Testis (tissue), 2 donors: ENCODE measurements at regions not wholly inside any gene's neighbourhood (a gene's known extent, or its start where the extent isn't known, plus 50 kb on each side); places are given as distances from the start of the nearest gene placed in this dataset.
A peak's percentile ranks its signal among the peaks of the same experiment; 100 is the strongest.
"Not testable (repeated sequence)": the region's sequence is repeated elsewhere in the genome, so short reads cannot be mapped to it uniquely, and the experiment has no call there.

Source experiments
- DNase-seq: peaks from one replicate; pipeline ENCODE4 v3.0.0-alpha.2; 2019
- H3K27ac ChIP-seq, 2 donors: fragments of 200-600 bp; sonication (generic); one replicate each; pipeline ENCODE4 v1.5.1; 2019
- H3K27me3 ChIP-seq: fragments of 200-600 bp; sonication (generic); one replicate; pipeline ENCODE4 v1.5.1; 2019
- H3K36me3 ChIP-seq: fragments of 200-600 bp; sonication (generic); one replicate; pipeline ENCODE4 v1.5.1; 2017; ENCODE audit warnings: low read depth; ENCODE audit errors: missing control alignments
- H3K4me1 ChIP-seq: fragments of 200-600 bp; sonication (generic); one replicate; pipeline ENCODE4 v1.5.1; 2019
- H3K4me3 ChIP-seq, 2 donors: fragments of 200-600 bp; sonication (generic); one replicate each; pipeline ENCODE4 v1.5.1; 2017 to 2019
- H3K9me3 ChIP-seq: fragments of 200-600 bp; sonication (generic); one replicate; pipeline ENCODE4 v1.5.1; 2017
- POLR2A ChIP-seq: fragments of 450-650 bp; IDR thresholded peaks from one replicate; pipeline ENCODE4 v1.6.1; 2017; ENCODE audit warnings: antibody characterized with exemption, mild to moderate bottlenecking, moderate library complexity
- WGBS, 2 donors: methylation state at CpG; one replicate each; pipeline ENCODE4 v1.1.5; 2018; 5-methylcytosine and 5-hydroxymethylcytosine counted together
- intact Hi-C: fragments of 100-400 bp; cut with DNase I; formaldehyde crosslinking; loops from one replicate; pipeline ENCODE4 v1.15.1; 2023; ENCODE audit warnings: low total_unique reads
- TF ChIP-seq, protein P1 (sequence below), 3 experiments: fragments of 450-650 bp in 2 of 3; fragments of 200-600 bp in 1 of 3; sonication (generic) in 1 of 3; IDR thresholded peaks; one replicate each; pipeline ENCODE4 v1.5.1; 2016 to 2019; ENCODE audit warnings: antibody characterized with exemption in 3 of 3, mild to moderate bottlenecking in 2 of 3, moderate library complexity in 1 of 3

DNA sequence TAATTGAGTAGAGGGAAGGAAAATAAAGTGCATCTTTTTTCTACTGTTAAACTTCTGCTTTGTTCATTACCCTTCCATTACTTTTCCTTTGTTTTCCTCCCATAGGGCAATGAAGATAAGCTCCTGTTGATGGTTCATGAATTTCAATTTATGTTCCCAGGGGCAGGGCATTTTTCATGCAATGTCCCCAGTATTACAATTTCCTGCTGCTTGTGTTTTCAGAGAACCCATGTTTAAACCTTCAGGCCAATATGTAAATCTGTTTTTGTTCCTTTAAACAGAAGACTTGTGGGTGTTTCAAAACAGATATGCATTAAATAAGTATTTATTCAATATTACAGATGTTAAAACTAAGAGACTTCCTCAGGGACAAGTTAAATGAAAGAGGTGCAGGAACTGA lies 834.5 kb downstream of the ZPLD1 start:
- H3K9me3 ChIP-seq = no peaks in the 10 kb centered on the region
- H3K27me3 ChIP-seq = no peaks in the 10 kb centered on the region
- no peaks in the 10 kb centered on the region for H3K36me3 ChIP-seq
- intact Hi-C loops = no loop called here
- TF ChIP-seq POLR2A = no peak
- TF ChIP-seq, protein P1, sequence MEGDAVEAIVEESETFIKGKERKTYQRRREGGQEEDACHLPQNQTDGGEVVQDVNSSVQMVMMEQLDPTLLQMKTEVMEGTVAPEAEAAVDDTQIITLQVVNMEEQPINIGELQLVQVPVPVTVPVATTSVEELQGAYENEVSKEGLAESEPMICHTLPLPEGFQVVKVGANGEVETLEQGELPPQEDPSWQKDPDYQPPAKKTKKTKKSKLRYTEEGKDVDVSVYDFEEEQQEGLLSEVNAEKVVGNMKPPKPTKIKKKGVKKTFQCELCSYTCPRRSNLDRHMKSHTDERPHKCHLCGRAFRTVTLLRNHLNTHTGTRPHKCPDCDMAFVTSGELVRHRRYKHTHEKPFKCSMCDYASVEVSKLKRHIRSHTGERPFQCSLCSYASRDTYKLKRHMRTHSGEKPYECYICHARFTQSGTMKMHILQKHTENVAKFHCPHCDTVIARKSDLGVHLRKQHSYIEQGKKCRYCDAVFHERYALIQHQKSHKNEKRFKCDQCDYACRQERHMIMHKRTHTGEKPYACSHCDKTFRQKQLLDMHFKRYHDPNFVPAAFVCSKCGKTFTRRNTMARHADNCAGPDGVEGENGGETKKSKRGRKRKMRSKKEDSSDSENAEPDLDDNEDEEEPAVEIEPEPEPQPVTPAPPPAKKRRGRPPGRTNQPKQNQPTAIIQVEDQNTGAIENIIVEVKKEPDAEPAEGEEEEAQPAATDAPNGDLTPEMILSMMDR (IDR thresholded peaks at IDR 0.05) = no peak
- no peak overlapping the region for H3K4me3 ChIP-seq
- H3K4me1 ChIP-seq = no peaks in the 10 kb centered on the region
- no peak for DNase-seq
- H3K27ac ChIP-seq = no peak overlapping the region

DNA sequence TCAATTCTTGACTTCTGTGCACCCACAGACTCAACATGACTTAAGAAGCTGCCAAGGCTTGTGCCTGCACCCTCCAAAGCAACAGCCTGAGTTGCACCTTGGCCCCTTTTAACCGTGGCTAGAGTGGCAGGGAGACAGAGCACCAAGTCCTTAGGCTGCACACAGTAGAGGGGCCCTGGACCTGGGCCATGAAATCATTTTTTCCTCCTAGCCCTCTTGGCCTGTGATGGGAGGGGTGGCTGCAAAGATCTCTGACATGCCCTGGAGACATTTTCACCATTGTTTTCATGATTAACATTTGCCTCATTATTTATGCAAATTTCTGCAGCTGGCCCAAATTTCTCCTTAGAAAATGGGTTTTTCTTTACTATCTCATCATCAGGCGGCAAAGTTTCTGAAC lies 836.8 kb downstream of the ZPLD1 start:
- H3K36me3 ChIP-seq = no peaks in the 10 kb centered on the region
- no peaks in the 10 kb centered on the region for H3K4me1 ChIP-seq
- no peaks in the 10 kb centered on the region for H3K9me3 ChIP-seq
- H3K27ac ChIP-seq = no peak overlapping the region
- no peak for TF ChIP-seq POLR2A
- DNase-seq = no peak
- WGBS, 2 donors = 68 to 84% methylated on average over 2 of the region's 2 CpGs
- intact Hi-C loops = no loop called here
- H3K27me3 ChIP-seq = no peaks in the 10 kb centered on the region
- H3K4me3 ChIP-seq = no peak overlapping the region

DNA sequence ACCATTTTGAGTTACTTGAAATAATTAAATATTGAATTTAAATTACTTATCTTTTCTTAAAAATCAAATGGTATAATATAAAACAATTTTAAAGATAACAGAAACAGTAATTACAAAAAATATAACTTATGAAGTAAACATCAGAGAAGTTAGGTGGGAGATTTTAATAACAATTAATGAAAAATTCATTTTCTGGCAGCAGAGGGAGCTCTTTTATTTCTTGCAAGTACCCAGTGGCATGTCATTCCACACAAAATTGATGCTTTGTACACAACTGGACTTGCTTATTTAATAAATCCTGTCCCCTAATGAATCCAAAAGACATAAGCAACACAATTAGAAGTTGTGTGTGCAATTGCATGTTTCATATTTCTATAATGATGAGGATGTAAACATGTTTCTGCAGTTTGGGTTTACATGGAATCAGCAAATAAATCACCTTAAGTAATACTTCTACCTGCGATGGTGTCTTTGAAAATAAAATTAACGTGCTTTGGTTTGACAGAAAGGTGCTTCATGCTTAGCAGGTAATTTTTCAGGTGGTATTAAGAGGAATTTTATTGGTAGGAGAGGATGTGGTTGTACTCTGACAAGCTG lies 861.3 kb downstream of the ZPLD1 start:
- H3K27me3 ChIP-seq = no peaks in the 10 kb centered on the region
- WGBS, 2 donors = 67 to 77% methylated on average over 2 of the region's 2 CpGs
- H3K4me3 ChIP-seq = no peak overlapping the region
- H3K9me3 ChIP-seq = no peaks in the 10 kb centered on the region
- no peaks in the 10 kb centered on the region for H3K4me1 ChIP-seq
- TF ChIP-seq, protein P1 (IDR thresholded peaks at IDR 0.05) = peak in 1 of 3 experiments; percentile 26
- TF ChIP-seq POLR2A = no peak
- no peaks in the 10 kb centered on the region for H3K36me3 ChIP-seq
- intact Hi-C loops = no loop called here
- DNase-seq = no peak
- no peak overlapping the region for H3K27ac ChIP-seq

DNA sequence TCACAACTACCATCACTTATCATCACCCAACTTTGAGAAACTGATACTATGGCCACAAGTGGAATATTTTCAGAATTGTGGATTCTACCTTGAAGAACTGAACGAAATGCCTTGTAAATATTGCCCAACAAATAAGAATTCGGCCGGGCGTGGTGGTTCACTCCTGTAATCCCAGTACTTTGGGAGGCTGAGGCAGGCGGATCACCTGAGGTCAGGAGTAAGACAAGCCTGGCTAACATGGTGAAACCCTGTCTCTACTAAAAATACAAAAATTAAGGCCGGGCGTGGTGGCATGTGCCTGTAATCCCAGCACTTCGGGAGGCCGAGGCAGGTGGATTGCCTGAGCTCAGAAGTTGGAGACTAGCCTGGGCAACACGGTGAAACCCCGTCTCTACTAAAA lies 862.7 kb downstream of the ZPLD1 start:
- intact Hi-C loops = not testable (repeated sequence)

DNA sequence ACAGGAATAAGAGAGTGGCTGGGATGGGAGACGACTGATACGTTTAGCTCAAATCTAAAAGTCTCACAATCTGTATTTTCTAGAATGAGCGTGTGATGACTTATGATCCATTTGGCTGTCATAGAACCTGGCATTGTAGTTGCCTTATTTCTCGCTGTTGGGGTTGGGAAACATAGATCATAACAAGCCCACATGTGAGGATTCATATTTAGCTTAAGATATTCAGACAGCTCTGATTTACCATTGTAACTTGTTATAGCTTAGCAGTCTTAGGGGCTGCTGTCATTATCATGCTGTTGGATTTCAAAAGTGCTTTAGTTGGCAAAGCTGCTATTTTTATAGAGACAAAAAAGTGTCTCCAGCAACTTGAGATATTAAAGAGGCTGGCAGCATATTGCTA lies 871.3 kb downstream of the ZPLD1 start:
- 76 to 90% methylated on average over 4 of the region's 4 CpGs for WGBS, 2 donors
- Histone ChIP-seq H3K27me3 (no peaks in the 10 kb centered on the region), H3K4me3 (no peak overlapping the region), H3K36me3 (no peaks in the 10 kb centered on the region), H3K9me3 (no peaks in the 10 kb centered on the region), H3K27ac (no peak overlapping the region), H3K4me1 (no peaks in the 10 kb centered on the region)
- no peak for DNase-seq
- intact Hi-C loops = no loop called here
- TF ChIP-seq, protein P1 (IDR thresholded peaks at IDR 0.05) = no peak
- TF ChIP-seq POLR2A = no peak

More for the DNA sequence above, 862.7 kb downstream of the ZPLD1 start:
- not testable (repeated sequence) for H3K9me3 ChIP-seq, DNase-seq, H3K4me1 ChIP-seq, H3K27ac ChIP-seq, H3K27me3 ChIP-seq, H3K36me3 ChIP-seq
- H3K4me3 ChIP-seq = peak overlapping the region in 1 of 2 donors; percentile 23
- 78% methylated on average over 11 of the region's 11 CpGs for WGBS, 2 donors

DNA sequence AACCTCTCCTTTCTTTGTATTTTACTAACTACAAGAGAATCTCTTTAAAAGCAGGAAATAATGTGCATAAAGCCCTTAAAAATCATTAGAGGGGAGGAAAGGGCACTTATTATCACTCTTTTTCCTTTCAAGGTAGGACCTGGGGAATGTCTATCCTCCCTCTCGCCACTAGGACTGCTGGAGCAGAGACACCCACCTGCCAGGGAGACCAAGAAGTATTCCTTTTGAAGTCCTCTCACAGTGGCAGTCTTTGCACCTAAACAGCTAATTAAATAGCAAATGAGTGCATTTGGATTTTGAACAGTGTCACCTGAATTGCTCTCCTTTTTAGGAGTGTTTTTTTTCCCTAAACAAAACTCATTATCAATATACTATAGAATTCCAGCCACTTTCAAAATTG lies 874.1 kb downstream of the ZPLD1 start:
- H3K4me3 ChIP-seq = no peak overlapping the region
- H3K4me1 ChIP-seq = no peaks in the 10 kb centered on the region
- 75 to 87% methylated on average over 1 of the region's 1 CpG for WGBS, 2 donors
- no peak for TF ChIP-seq POLR2A
- TF ChIP-seq, protein P1 (IDR thresholded peaks at IDR 0.05) = no peak
- intact Hi-C loops = no loop called here
- H3K27me3 ChIP-seq = no peaks in the 10 kb centered on the region
- no peak for DNase-seq
- no peaks in the 10 kb centered on the region for H3K36me3 ChIP-seq
- H3K9me3 ChIP-seq = no peaks in the 10 kb centered on the region
- no peak overlapping the region for H3K27ac ChIP-seq
